Transverse colon (tissue), 4 donors: ENCODE measurements at regions not wholly inside any gene's neighbourhood (a gene's known extent, or its start where the extent isn't known, plus 50 kb on each side); places are given as distances from the start of the nearest gene placed in this dataset.

Experiments
- DNase-seq: peaks from one replicate; pipeline ENCODE4 v3.0.0-alpha.2; 2019
- H3K27ac ChIP-seq, 4 donors: fragments of 200-600 bp; sonication (generic); 2 replicates each; pipeline ENCODE4 v1.5.1; 2016 to 2018; ENCODE audit warnings: inconsistent platforms in 4 of 4
- H3K27me3 ChIP-seq: fragments of 200-600 bp; sonication (generic); 2 replicates; pipeline ENCODE4 v1.5.1; 2017; ENCODE audit warnings: inconsistent platforms
- H3K36me3 ChIP-seq, 4 donors: fragments of 200-600 bp; sonication (generic); 2 replicates each; pipeline ENCODE4 v1.5.1; 2017 to 2019; ENCODE audit warnings: inconsistent platforms in 4 of 4
- H3K4me1 ChIP-seq, 4 donors: fragments of 200-600 bp; sonication (generic); 2 replicates each; pipeline ENCODE4 v1.5.1; 2017 to 2020; ENCODE audit warnings: inconsistent platforms in 4 of 4
- H3K4me3 ChIP-seq, 4 donors: fragments of 200-600 bp; sonication (generic); 1 replicate in 1 of 4; 2 replicates in 3 of 4; pipeline versions ENCODE4 v1.5.1 to v1.6.1; 2017 to 2019; ENCODE audit warnings: inconsistent platforms in 4 of 4
- H3K9me3 ChIP-seq, 2 donors: fragments of 200-600 bp; sonication (generic); 2 replicates each; pipeline ENCODE4 v1.5.1; 2017 to 2019; ENCODE audit warnings: inconsistent platforms in 2 of 2
- CTCF ChIP-seq, 5 experiments: fragments of 200-600 bp in 3 of 5; fragments of 450-650 bp in 2 of 5; sonication (generic) in 3 of 5; IDR thresholded peaks; 1 replicate in 2 of 5; 2 replicates in 3 of 5; pipeline ENCODE4 v1.5.1; 2016 to 2017; ENCODE audit warnings: antibody characterized with exemption in 5 of 5, inconsistent platforms in 3 of 5, mild to moderate bottlenecking in 2 of 5, moderate library complexity in 1 of 5
- EP300 ChIP-seq: sonication (generic); formaldehyde crosslinking; IDR thresholded peaks from one replicate; pipeline ENCODE4 v1.6.1; 2017; ENCODE audit warnings: antibody characterized with exemption, low read depth
- POLR2A ChIP-seq: fragments of 450-650 bp; IDR thresholded peaks from one replicate; pipeline ENCODE4 v1.6.1; 2016; ENCODE audit warnings: antibody characterized with exemption, mild to moderate bottlenecking, moderate library complexity
- POLR2AphosphoS5 ChIP-seq, 3 donors: sonication (generic); formaldehyde crosslinking; IDR thresholded peaks; one replicate each; pipeline ENCODE4 v1.6.1; 2016; ENCODE audit warnings: antibody characterized with exemption in 3 of 3
- WGBS, 2 donors: methylation state at CpG; one replicate each; pipeline ENCODE4 v1.1.5; 2018; ENCODE audit warnings: low coverage in 1 of 2; 5-methylcytosine and 5-hydroxymethylcytosine counted together
- in situ Hi-C, 4 donors: fragments of 200-750 bp; cut with MboI; loops; one replicate each; pipeline versions ENCODE4 v1.15.0 to v1.15.1; 2017; ENCODE audit warnings: low sequenced_read_pairs in 3 of 4, low pct_ligation_motif_present in 1 of 4, low pct_unique_long_range_greater_than_20kb in 1 of 4
- intact Hi-C: fragments of 100-400 bp; cut with DNase I; formaldehyde crosslinking; loops from one replicate; pipeline ENCODE4 v1.15.1; 2023; ENCODE audit warnings: low total_unique reads

- Histone ChIP-seq H3K4me3 (no peak overlapping the region), H3K27me3 (no peaks in the 10 kb centered on the region), H3K9me3 (no peaks in the 10 kb centered on the region), H3K36me3 (no peaks in the 10 kb centered on the region), H3K4me1 (peaks cover 0 to 15% (median 3%) of the 10 kb centered on the region in 4 donors), H3K27ac (no peak overlapping the region)
- in situ Hi-C loops (no loop called here), intact Hi-C loops (no loop called here)
- DNase-seq, result no peak
- WGBS, 2 donors, result 70 to 72% methylated on average over 3 of the region's 3 CpGs
- TF ChIP-seq POLR2A (no peak), POLR2AphosphoS5 (IDR thresholded peaks at IDR 0.05) (no peak), EP300 (no peak), CTCF (IDR thresholded peaks at IDR 0.05) (no peak)
Measured at GRCh38 chr1:197844651-197845050, 57.8 kb upstream of the C1orf53 start.

DNA sequence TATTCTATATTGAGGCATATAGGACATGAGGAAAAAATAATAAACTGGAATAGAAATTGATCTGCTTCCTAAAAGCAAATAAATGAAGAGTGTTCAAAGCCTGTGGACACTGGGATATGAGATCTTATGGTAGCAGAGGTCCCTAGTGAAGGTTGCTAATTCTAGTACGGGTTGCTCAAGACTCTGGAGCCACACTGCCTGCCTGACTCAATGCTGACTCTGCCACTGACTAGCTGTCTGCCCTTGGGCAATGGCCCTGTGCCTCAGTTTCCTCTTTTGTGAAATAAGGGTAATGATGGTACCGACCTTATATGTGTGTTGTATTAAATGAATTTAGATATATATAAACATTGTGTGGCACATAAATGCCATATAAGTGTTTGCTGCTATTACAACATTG, 59.0 kb upstream of the C1orf53 start:
- Histone ChIP-seq H3K36me3 (no peaks in the 10 kb centered on the region), H3K27ac (no peak overlapping the region), H3K27me3 (no peaks in the 10 kb centered on the region), H3K4me3 (no peak overlapping the region), H3K9me3 (no peaks in the 10 kb centered on the region), H3K4me1 (peaks cover 0 to 15% (median 3%) of the 10 kb centered on the region in 4 donors)
- TF ChIP-seq CTCF (IDR thresholded peaks at IDR 0.05), result no peak
- no peak for TF ChIP-seq EP300
- no peak for TF ChIP-seq POLR2AphosphoS5 (IDR thresholded peaks at IDR 0.05)
- no peak for TF ChIP-seq POLR2A
- in situ Hi-C loops (no loop called here), intact Hi-C loops (no loop called here)
- DNase-seq, result no peak
- 96 to 100% methylated on average over 1 to 2 of the region's 2 CpGs for WGBS, 2 donors

- WGBS, 2 donors, result 83 to 84% methylated on average over 3 of the region's 3 CpGs
- in situ Hi-C loops, result no loop called here
Measured at GRCh38 chr1:197842646-197843045, 59.8 kb upstream of the C1orf53 start.

GRCh38 chr1:197841883-197842553, 60.4 kb upstream of the C1orf53 start:
- Histone ChIP-seq H3K36me3 (no peaks in the 10 kb centered on the region), H3K27ac (no peak overlapping the region), H3K4me3 (no peak overlapping the region), H3K4me1 (peaks cover 0 to 15% (median 3%) of the 10 kb centered on the region in 4 donors), H3K9me3 (no peaks in the 10 kb centered on the region), H3K27me3 (no peaks in the 10 kb centered on the region)
- 38 to 44% methylated on average over 2 of the region's 2 CpGs for WGBS, 2 donors
- DNase-seq, result no peak
- intact Hi-C loops (no loop called here), in situ Hi-C loops (no loop called here)
- TF ChIP-seq CTCF (IDR thresholded peaks at IDR 0.05) (no peak), POLR2AphosphoS5 (IDR thresholded peaks at IDR 0.05) (no peak)

More at GRCh38 chr1:197842646-197843045, 59.8 kb upstream of the C1orf53 start:
- TF ChIP-seq POLR2A, result no peak
- TF ChIP-seq POLR2AphosphoS5 (IDR thresholded peaks at IDR 0.05), result no peak
- no peak for TF ChIP-seq CTCF (IDR thresholded peaks at IDR 0.05)
- TF ChIP-seq EP300, result no peak
- intact Hi-C loops, result no loop called here
- Histone ChIP-seq H3K27me3 (no peaks in the 10 kb centered on the region), H3K36me3 (no peaks in the 10 kb centered on the region), H3K27ac (no peak overlapping the region), H3K4me3 (no peak overlapping the region), H3K9me3 (no peaks in the 10 kb centered on the region), H3K4me1 (peaks cover 0 to 15% (median 3%) of the 10 kb centered on the region in 4 donors)
- DNase-seq, result no peak
